Fibroblast of lung (primary cell): ENCODE measurements at regions not wholly inside any gene's neighbourhood (a gene's known extent, or its start where the extent isn't known, plus 50 kb on each side); places are given as distances from the start of the nearest gene placed in this dataset.

Experiments
- DNase-seq, 2 donors: peaks; one replicate each; pipeline versions ENCODE4 v3.0.0 to v3.0.0-alpha.2; 2010; ENCODE audit warnings: low read depth in 2 of 2
- H2AFZ ChIP-seq: 2 replicates; pipeline ENCODE4 v1.5.1; 2012; ENCODE audit warnings: low read length, control low read depth, inconsistent platforms
- H3K27ac ChIP-seq: 2 replicates; pipeline ENCODE4 v1.5.1; 2011; ENCODE audit warnings: low read length, control low read depth; ENCODE audit not compliant: insufficient read depth
- H3K27me3 ChIP-seq: 2 replicates; pipeline ENCODE4 v1.5.1; 2011; ENCODE audit warnings: mild to moderate bottlenecking, low read length; ENCODE audit not compliant: control insufficient read depth, insufficient read depth
- H3K36me3 ChIP-seq: 2 replicates; pipeline ENCODE4 v1.5.1; 2011; ENCODE audit warnings: low read length; ENCODE audit not compliant: control insufficient read depth, insufficient read depth
- H3K4me1 ChIP-seq: 2 replicates; pipeline ENCODE4 v1.5.1; 2011; ENCODE audit warnings: low read length; ENCODE audit not compliant: control insufficient read depth, insufficient read depth; ENCODE audit errors: extremely low read depth
- H3K4me2 ChIP-seq: 2 replicates; pipeline ENCODE4 v1.5.1; 2011; ENCODE audit warnings: low read length, control low read depth; ENCODE audit not compliant: insufficient read depth; ENCODE audit errors: extremely low read depth
- H3K4me3 ChIP-seq, 4 experiments: fragments of 200-600 bp in 1 of 4; sonication (generic) in 1 of 4; replicated peaks in 1 of 4; 2 replicates each; pipeline ENCODE4 v1.5.1; 2011 to 2016; ENCODE audit warnings: low read length in 4 of 4, low read depth in 3 of 4, mild to moderate bottlenecking in 3 of 4, control low read depth in 2 of 4, inconsistent platforms in 1 of 4, mixed read lengths in 1 of 4; ENCODE audit not compliant: insufficient read depth in 1 of 4; ENCODE audit errors: control extremely low read depth in 1 of 4
- H3K79me2 ChIP-seq: 2 replicates; pipeline ENCODE4 v1.5.1; 2012; ENCODE audit warnings: mild to moderate bottlenecking, low read length, inconsistent platforms; ENCODE audit not compliant: control insufficient read depth, insufficient read depth
- H3K9ac ChIP-seq: 2 replicates; pipeline ENCODE4 v1.5.1; 2011; ENCODE audit warnings: mild to moderate bottlenecking, low read length, control low read depth; ENCODE audit not compliant: insufficient read depth
- H3K9me3 ChIP-seq: 2 replicates; pipeline ENCODE4 v1.5.1; 2012; ENCODE audit warnings: low read depth, low read length; ENCODE audit not compliant: control insufficient read depth, insufficient read depth
- H4K20me1 ChIP-seq: 2 replicates; pipeline ENCODE4 v1.5.1; 2011; ENCODE audit warnings: low read length; ENCODE audit not compliant: control insufficient read depth, insufficient read depth; ENCODE audit errors: extremely low read depth
- CTCF ChIP-seq, 2 donors: IDR thresholded peaks in 1 of 2; conservative IDR thresholded peaks in 1 of 2; 1 replicate in 1 of 2; 2 replicates in 1 of 2; pipeline ENCODE4 v1.5.1; 2011 to 2012; ENCODE audit warnings: low read length in 2 of 2, control low read depth in 1 of 2, inconsistent platforms in 1 of 2, low read depth in 1 of 2, mild to moderate bottlenecking in 1 of 2
- EZH2 ChIP-seq: IDR thresholded peaks from 2 replicates; pipeline ENCODE4 v1.5.1; 2012; ENCODE audit warnings: low read length, control low read depth, mild to moderate bottlenecking; ENCODE audit errors: missing control alignments

- Histone ChIP-seq H3K4me1 (no peaks in the 10 kb centered on the region), H3K4me3 (no peak overlapping the region), H4K20me1 (no peaks in the 10 kb centered on the region), H3K79me2 (no peaks in the 10 kb centered on the region), H3K9ac (no peak overlapping the region), H3K9me3 (no peaks in the 10 kb centered on the region), H3K4me2 (no peak overlapping the region), H2AFZ (no peak overlapping the region), H3K36me3 (no peaks in the 10 kb centered on the region), H3K27me3 (no peaks in the 10 kb centered on the region), H3K27ac (no peak overlapping the region)
- no peak for TF ChIP-seq EZH2
- no peak for TF ChIP-seq CTCF (conservative IDR thresholded peaks at IDR 0.05 in 1 of 2, IDR thresholded peaks at IDR 0.05 in 1 of 2; ENCODE audit: low read depth in 1 of 2, low read length in 2 of 2)
- no peak for DNase-seq
Observed at GRCh38 chr6:49342410-49342809, 120.6 kb downstream of the MMUT start.

GRCh38 chr6:49341869-49342268, 121.2 kb downstream of the MMUT start:
- TF ChIP-seq CTCF (conservative IDR thresholded peaks at IDR 0.05 in 1 of 2, IDR thresholded peaks at IDR 0.05 in 1 of 2; ENCODE audit: low read depth in 1 of 2, low read length in 2 of 2): no peak
- TF ChIP-seq EZH2: no peak
- Histone ChIP-seq H3K79me2 (no peaks in the 10 kb centered on the region), H4K20me1 (no peaks in the 10 kb centered on the region), H3K9me3 (no peaks in the 10 kb centered on the region), H3K4me3 (no peak overlapping the region), H3K27ac (no peak overlapping the region), H3K4me2 (no peak overlapping the region), H3K4me1 (no peaks in the 10 kb centered on the region), H2AFZ (no peak overlapping the region), H3K9ac (no peak overlapping the region), H3K27me3 (no peaks in the 10 kb centered on the region), H3K36me3 (no peaks in the 10 kb centered on the region)
- DNase-seq: no peak

GRCh38 chr6:49339096-49339495, 124.0 kb downstream of the MMUT start:
- H4K20me1 ChIP-seq: no peaks in the 10 kb centered on the region
- no peak overlapping the region for H3K4me2 ChIP-seq
- H3K27me3 ChIP-seq: no peaks in the 10 kb centered on the region

More at GRCh38 chr6:49339096-49339495, 124.0 kb downstream of the MMUT start:
- H3K27ac ChIP-seq: no peak overlapping the region
- TF ChIP-seq CTCF (conservative IDR thresholded peaks at IDR 0.05 in 1 of 2, IDR thresholded peaks at IDR 0.05 in 1 of 2; ENCODE audit: low read depth in 1 of 2, low read length in 2 of 2) (no peak), EZH2 (no peak)
- no peak for DNase-seq
- H3K4me3 ChIP-seq: no peak overlapping the region
- no peaks in the 10 kb centered on the region for H3K4me1 ChIP-seq
- no peak overlapping the region for H3K9ac ChIP-seq
- H2AFZ ChIP-seq: no peak overlapping the region
- H3K79me2 ChIP-seq: no peaks in the 10 kb centered on the region
- H3K36me3 ChIP-seq: no peaks in the 10 kb centered on the region
- no peaks in the 10 kb centered on the region for H3K9me3 ChIP-seq
